GM23338 (cell line): ENCODE measurements at regions not wholly inside any gene's neighbourhood (a gene's known extent, or its start where the extent isn't known, plus 50 kb on each side); places are given as distances from the start of the nearest gene placed in this dataset.

Experiments used
- CREB1 ChIP-seq: fragments of 250-450 bp; sonication (Bioruptor Pico); IDR thresholded peaks from 2 replicates; pipeline ENCODE4 v1.5.0; 2020; ENCODE audit warnings: low read depth, mild to moderate bottlenecking, moderate library complexity
- EZH2 ChIP-seq: fragments of 200-600 bp; sonication (generic); IDR thresholded peaks from one replicate; pipeline ENCODE4 v1.8.0; 2017; ENCODE audit warnings: antibody characterized with exemption, mild to moderate bottlenecking, low read depth; ENCODE audit not compliant: unreplicated experiment
- EZH2phosphoT487 ChIP-seq: fragments of 200-600 bp; sonication (generic); IDR thresholded peaks from one replicate; pipeline ENCODE4 v1.8.1; 2018; ENCODE audit warnings: antibody characterized with exemption; ENCODE audit not compliant: unreplicated experiment
- NANOG ChIP-seq: IDR thresholded peaks from 2 replicates; pipeline ENCODE4 v1.6.1; 2016; ENCODE audit warnings: antibody characterized with exemption, borderline replicate concordance
- POLR2AphosphoS5 ChIP-seq: IDR thresholded peaks from 2 replicates; pipeline ENCODE4 v1.6.1; 2016; ENCODE audit warnings: antibody characterized with exemption, low read depth
- STAT1 ChIP-seq: IDR thresholded peaks from one replicate; pipeline ENCODE4 v1.6.1; 2016; ENCODE audit warnings: antibody characterized with exemption; ENCODE audit not compliant: unreplicated experiment
- ZNF114 ChIP-seq: fragments of 250-450 bp; sonication (Bioruptor Pico); IDR thresholded peaks from 2 replicates; pipeline ENCODE4 v1.5.0; 2020; ENCODE audit warnings: mild to moderate bottlenecking, moderate library complexity
- ZNF331 ChIP-seq: fragments of 250-450 bp; sonication (Bioruptor Pico); IDR thresholded peaks from 2 replicates; pipeline ENCODE4 v1.5.0; 2020; ENCODE audit warnings: low read depth, mild to moderate bottlenecking, moderate library complexity
- TF ChIP-seq, protein P1 (sequence below), 2 experiments: fragments of 200-600 bp in 1 of 2; sonication (generic) in 1 of 2; conservative IDR thresholded peaks; 2 replicates each; pipeline versions ENCODE4 v1.5.1 to v1.6.1; 2016 to 2017; ENCODE audit warnings: antibody characterized with exemption in 2 of 2, low read depth in 2 of 2, mild to moderate bottlenecking in 2 of 2, moderate library complexity in 1 of 2
- TF ChIP-seq, protein P2 (sequence below): IDR thresholded peaks from one replicate; pipeline ENCODE4 v1.6.1; 2018; ENCODE audit warnings: antibody characterized with exemption; ENCODE audit not compliant: unreplicated experiment
- TF ChIP-seq, protein P3 (sequence below): fragments of 250-450 bp; sonication (Bioruptor Pico); IDR thresholded peaks from 2 replicates; pipeline ENCODE4 v1.5.0; 2020; ENCODE audit warnings: mild to moderate bottlenecking, moderate library complexity

GRCh38 chr2:19669126-19669525 lies 232.7 kb downstream of the TTC32 start:
- TF ChIP-seq, protein P1, sequence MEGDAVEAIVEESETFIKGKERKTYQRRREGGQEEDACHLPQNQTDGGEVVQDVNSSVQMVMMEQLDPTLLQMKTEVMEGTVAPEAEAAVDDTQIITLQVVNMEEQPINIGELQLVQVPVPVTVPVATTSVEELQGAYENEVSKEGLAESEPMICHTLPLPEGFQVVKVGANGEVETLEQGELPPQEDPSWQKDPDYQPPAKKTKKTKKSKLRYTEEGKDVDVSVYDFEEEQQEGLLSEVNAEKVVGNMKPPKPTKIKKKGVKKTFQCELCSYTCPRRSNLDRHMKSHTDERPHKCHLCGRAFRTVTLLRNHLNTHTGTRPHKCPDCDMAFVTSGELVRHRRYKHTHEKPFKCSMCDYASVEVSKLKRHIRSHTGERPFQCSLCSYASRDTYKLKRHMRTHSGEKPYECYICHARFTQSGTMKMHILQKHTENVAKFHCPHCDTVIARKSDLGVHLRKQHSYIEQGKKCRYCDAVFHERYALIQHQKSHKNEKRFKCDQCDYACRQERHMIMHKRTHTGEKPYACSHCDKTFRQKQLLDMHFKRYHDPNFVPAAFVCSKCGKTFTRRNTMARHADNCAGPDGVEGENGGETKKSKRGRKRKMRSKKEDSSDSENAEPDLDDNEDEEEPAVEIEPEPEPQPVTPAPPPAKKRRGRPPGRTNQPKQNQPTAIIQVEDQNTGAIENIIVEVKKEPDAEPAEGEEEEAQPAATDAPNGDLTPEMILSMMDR (conservative IDR thresholded peaks at IDR 0.05; ENCODE audit: low read depth in 2 of 2) = no peak
- TF ChIP-seq EZH2 (no peak), CREB1 (CRISPR knock-in tag) (no peak), POLR2AphosphoS5 (no peak), EZH2phosphoT487 (no peak), ZNF114 (CRISPR knock-in tag) (no peak), ZNF331 (CRISPR knock-in tag) (no peak), STAT1 (no peak), NANOG (no peak)
- TF ChIP-seq, protein P2, sequence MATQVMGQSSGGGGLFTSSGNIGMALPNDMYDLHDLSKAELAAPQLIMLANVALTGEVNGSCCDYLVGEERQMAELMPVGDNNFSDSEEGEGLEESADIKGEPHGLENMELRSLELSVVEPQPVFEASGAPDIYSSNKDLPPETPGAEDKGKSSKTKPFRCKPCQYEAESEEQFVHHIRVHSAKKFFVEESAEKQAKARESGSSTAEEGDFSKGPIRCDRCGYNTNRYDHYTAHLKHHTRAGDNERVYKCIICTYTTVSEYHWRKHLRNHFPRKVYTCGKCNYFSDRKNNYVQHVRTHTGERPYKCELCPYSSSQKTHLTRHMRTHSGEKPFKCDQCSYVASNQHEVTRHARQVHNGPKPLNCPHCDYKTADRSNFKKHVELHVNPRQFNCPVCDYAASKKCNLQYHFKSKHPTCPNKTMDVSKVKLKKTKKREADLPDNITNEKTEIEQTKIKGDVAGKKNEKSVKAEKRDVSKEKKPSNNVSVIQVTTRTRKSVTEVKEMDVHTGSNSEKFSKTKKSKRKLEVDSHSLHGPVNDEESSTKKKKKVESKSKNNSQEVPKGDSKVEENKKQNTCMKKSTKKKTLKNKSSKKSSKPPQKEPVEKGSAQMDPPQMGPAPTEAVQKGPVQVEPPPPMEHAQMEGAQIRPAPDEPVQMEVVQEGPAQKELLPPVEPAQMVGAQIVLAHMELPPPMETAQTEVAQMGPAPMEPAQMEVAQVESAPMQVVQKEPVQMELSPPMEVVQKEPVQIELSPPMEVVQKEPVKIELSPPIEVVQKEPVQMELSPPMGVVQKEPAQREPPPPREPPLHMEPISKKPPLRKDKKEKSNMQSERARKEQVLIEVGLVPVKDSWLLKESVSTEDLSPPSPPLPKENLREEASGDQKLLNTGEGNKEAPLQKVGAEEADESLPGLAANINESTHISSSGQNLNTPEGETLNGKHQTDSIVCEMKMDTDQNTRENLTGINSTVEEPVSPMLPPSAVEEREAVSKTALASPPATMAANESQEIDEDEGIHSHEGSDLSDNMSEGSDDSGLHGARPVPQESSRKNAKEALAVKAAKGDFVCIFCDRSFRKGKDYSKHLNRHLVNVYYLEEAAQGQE = no peak
- TF ChIP-seq, protein P3, sequence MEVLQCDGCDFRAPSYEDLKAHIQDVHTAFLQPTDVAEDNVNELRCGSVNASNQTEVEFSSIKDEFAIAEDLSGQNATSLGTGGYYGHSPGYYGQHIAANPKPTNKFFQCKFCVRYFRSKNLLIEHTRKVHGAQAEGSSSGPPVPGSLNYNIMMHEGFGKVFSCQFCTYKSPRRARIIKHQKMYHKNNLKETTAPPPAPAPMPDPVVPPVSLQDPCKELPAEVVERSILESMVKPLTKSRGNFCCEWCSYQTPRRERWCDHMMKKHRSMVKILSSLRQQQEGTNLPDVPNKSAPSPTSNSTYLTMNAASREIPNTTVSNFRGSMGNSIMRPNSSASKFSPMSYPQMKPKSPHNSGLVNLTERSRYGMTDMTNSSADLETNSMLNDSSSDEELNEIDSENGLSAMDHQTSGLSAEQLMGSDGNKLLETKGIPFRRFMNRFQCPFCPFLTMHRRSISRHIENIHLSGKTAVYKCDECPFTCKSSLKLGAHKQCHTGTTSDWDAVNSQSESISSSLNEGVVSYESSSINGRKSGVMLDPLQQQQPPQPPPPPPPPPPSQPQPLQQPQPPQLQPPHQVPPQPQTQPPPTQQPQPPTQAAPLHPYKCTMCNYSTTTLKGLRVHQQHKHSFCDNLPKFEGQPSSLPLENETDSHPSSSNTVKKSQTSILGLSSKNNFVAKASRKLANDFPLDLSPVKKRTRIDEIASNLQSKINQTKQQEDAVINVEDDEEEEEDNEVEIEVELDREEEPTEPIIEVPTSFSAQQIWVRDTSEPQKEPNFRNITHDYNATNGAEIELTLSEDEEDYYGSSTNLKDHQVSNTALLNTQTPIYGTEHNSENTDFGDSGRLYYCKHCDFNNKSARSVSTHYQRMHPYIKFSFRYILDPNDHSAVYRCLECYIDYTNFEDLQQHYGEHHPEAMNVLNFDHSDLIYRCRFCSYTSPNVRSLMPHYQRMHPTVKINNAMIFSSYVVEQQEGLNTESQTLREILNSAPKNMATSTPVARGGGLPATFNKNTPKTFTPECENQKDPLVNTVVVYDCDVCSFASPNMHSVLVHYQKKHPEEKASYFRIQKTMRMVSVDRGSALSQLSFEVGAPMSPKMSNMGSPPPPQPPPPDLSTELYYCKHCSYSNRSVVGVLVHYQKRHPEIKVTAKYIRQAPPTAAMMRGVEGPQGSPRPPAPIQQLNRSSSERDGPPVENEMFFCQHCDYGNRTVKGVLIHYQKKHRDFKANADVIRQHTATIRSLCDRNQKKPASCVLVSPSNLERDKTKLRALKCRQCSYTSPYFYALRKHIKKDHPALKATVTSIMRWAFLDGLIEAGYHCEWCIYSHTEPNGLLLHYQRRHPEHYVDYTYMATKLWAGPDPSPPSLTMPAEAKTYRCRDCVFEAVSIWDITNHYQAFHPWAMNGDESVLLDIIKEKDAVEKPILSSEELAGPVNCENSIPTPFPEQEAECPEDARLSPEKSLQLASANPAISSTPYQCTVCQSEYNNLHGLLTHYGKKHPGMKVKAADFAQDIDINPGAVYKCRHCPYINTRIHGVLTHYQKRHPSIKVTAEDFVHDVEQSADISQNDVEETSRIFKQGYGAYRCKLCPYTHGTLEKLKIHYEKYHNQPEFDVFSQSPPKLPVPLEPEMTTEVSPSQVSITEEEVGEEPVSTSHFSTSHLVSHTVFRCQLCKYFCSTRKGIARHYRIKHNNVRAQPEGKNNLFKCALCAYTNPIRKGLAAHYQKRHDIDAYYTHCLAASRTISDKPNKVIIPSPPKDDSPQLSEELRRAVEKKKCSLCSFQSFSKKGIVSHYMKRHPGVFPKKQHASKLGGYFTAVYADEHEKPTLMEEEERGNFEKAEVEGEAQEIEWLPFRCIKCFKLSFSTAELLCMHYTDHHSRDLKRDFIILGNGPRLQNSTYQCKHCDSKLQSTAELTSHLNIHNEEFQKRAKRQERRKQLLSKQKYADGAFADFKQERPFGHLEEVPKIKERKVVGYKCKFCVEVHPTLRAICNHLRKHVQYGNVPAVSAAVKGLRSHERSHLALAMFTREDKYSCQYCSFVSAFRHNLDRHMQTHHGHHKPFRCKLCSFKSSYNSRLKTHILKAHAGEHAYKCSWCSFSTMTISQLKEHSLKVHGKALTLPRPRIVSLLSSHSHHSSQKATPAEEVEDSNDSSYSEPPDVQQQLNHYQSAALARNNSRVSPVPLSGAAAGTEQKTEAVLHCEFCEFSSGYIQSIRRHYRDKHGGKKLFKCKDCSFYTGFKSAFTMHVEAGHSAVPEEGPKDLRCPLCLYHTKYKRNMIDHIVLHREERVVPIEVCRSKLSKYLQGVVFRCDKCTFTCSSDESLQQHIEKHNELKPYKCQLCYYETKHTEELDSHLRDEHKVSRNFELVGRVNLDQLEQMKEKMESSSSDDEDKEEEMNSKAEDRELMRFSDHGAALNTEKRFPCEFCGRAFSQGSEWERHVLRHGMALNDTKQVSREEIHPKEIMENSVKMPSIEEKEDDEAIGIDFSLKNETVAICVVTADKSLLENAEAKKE (CRISPR knock-in tag) = no peak
